ENCODE measurements at regions not wholly inside any gene's neighbourhood (a gene's known extent, or its start where the extent isn't known, plus 50 kb on each side); places are given as distances from the start of the nearest gene placed in this dataset.

GRCh38 chr2:42938671-42939370, 146.4 kb upstream of the HAAO start:
- H3K9me3 Mint-ChIP-seq, result no peaks in the 10 kb centered on the region
- no peaks in the 10 kb centered on the region for H3K4me1 ChIP-seq (ENCODE audit: insufficient read depth)
- DNase-seq (ENCODE audit: low spot score) (no peak), ATAC-seq (no peak)
- H2AFZ ChIP-seq, result no peak overlapping the region
- TF ChIP-seq EZH2phosphoT487 (IDR thresholded peaks at IDR 0.05; ENCODE audit: unreplicated experiment) (no peak), ETS1 (IDR thresholded peaks at IDR 0.05) (no peak), CREB1 (CRISPR knock-in tag; IDR thresholded peaks at IDR 0.05; ENCODE audit: low read depth) (no peak), ZNF114 (CRISPR knock-in tag; IDR thresholded peaks at IDR 0.05) (no peak), JUNB (IDR thresholded peaks at IDR 0.05; ENCODE audit: unreplicated experiment) (no peak), STAT1 (IDR thresholded peaks at IDR 0.05; ENCODE audit: unreplicated experiment) (no peak), ZNF331 (CRISPR knock-in tag; IDR thresholded peaks at IDR 0.05; ENCODE audit: low read depth) (no peak), POLR2AphosphoS5 (IDR thresholded peaks at IDR 0.05; ENCODE audit: low read depth) (no peak), CTCF (conservative IDR thresholded peaks at IDR 0.05; ENCODE audit: low read depth in 2 of 2) (no peak)
- H3K79me2 ChIP-seq (replicated peaks; ENCODE audit: insufficient read depth), result no peaks in the 10 kb centered on the region
- no peak overlapping the region for H3K4me3 Mint-ChIP-seq
- H3K4me3 ChIP-seq, result no peak overlapping the region
- no peaks in the 10 kb centered on the region for H3K27me3 ChIP-seq (ENCODE audit: insufficient read depth)
- H3K36me3 Mint-ChIP-seq (ENCODE audit: low read depth), result no peaks in the 10 kb centered on the region
- no peak overlapping the region for H3K27ac ChIP-seq (ENCODE audit: low read depth)
- H3F3A ChIP-seq (replicated peaks; ENCODE audit: low read depth), result no peaks in the 10 kb centered on the region
- H3K9me2 ChIP-seq (ENCODE audit: insufficient read depth), result no peaks in the 10 kb centered on the region
- H4K20me1 ChIP-seq (replicated peaks; ENCODE audit: insufficient read depth), result no peaks in the 10 kb centered on the region
- peaks cover 3% of the 10 kb centered on the region for H3K4me1 Mint-ChIP-seq
- H3K4me2 ChIP-seq, result no peak overlapping the region
- H3K27ac Mint-ChIP-seq, result no peak overlapping the region
- H3K36me3 ChIP-seq (ENCODE audit: insufficient read depth), result no peaks in the 10 kb centered on the region
- H3K27me3 Mint-ChIP-seq (ENCODE audit: insufficient read depth, low read depth, poor library complexity), result peaks cover 6% of the 10 kb centered on the region

- no peak overlapping the region for H3K27ac ChIP-seq (ENCODE audit: low read depth)
- Mint-ChIP-seq H3K4me1 (peaks cover 3% of the 10 kb centered on the region), H3K9me3 (no peaks in the 10 kb centered on the region), H3K4me3 (no peak overlapping the region), H3K27ac (no peak overlapping the region), H3K36me3 (ENCODE audit: low read depth) (no peaks in the 10 kb centered on the region), H3K27me3 (ENCODE audit: insufficient read depth, low read depth, poor library complexity) (peaks cover 6% of the 10 kb centered on the region)
- H2AFZ ChIP-seq, result no peak overlapping the region
- no peaks in the 10 kb centered on the region for H3F3A ChIP-seq (replicated peaks; ENCODE audit: low read depth)
- no peak overlapping the region for H3K4me2 ChIP-seq
- no peaks in the 10 kb centered on the region for H4K20me1 ChIP-seq (replicated peaks; ENCODE audit: insufficient read depth)
- no peaks in the 10 kb centered on the region for H3K79me2 ChIP-seq (replicated peaks; ENCODE audit: insufficient read depth)
- H3K9me2 ChIP-seq (ENCODE audit: insufficient read depth), result no peaks in the 10 kb centered on the region
- H3K36me3 ChIP-seq (ENCODE audit: insufficient read depth), result no peaks in the 10 kb centered on the region
- H3K27me3 ChIP-seq (ENCODE audit: insufficient read depth), result no peaks in the 10 kb centered on the region
- no peak overlapping the region for H3K4me3 ChIP-seq
- ATAC-seq (no peak), DNase-seq (ENCODE audit: low spot score) (no peak)
- H3K4me1 ChIP-seq (ENCODE audit: insufficient read depth), result no peaks in the 10 kb centered on the region
- TF ChIP-seq CREB1 (CRISPR knock-in tag; IDR thresholded peaks at IDR 0.05; ENCODE audit: low read depth) (no peak), STAT1 (IDR thresholded peaks at IDR 0.05; ENCODE audit: unreplicated experiment) (no peak), JUNB (IDR thresholded peaks at IDR 0.05; ENCODE audit: unreplicated experiment) (no peak), ETS1 (IDR thresholded peaks at IDR 0.05) (no peak)
Measured at GRCh38 chr2:42937171-42937875, 144.9 kb upstream of the HAAO start.

Data from GM23338 (cell line).